Hematopoietic multipotent progenitor cell treated with erythropoietin and hydrocortisone succinate and interleukin-3 and kit ligand, for 4 days (in vitro differentiated cells): ENCODE measurements at regions not wholly inside any gene's neighbourhood (a gene's known extent, or its start where the extent isn't known, plus 50 kb on each side); places are given as distances from the start of the nearest gene placed in this dataset.

ENCODE experiments used
- DNase-seq: peaks from one replicate; pipeline ENCODE4 v3.0.0-alpha.2; 2015

DNA sequence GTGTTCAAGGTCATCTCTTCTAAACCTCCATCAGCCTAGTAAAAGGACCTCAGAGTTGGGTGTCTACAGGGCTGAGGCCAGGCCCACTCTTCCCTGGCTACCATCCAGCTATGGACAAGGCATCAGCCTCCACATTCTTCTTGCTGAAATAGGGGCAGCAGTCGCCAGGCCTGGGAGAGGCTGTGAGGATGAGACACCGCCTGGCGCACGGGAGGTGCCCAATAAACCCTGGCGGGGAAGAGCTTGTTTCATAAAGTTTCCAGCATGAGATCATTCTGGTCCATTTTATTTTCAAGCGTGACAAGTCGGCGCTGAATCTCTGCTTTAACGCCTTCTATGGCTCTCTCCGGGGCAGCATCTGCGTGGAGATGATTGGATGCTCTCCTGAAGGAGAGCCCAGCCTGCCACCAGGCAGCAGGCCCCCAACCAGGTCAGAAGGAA, 153.4 kb downstream of the OLFM1 start:
- DNase-seq, result no peak

DNA sequence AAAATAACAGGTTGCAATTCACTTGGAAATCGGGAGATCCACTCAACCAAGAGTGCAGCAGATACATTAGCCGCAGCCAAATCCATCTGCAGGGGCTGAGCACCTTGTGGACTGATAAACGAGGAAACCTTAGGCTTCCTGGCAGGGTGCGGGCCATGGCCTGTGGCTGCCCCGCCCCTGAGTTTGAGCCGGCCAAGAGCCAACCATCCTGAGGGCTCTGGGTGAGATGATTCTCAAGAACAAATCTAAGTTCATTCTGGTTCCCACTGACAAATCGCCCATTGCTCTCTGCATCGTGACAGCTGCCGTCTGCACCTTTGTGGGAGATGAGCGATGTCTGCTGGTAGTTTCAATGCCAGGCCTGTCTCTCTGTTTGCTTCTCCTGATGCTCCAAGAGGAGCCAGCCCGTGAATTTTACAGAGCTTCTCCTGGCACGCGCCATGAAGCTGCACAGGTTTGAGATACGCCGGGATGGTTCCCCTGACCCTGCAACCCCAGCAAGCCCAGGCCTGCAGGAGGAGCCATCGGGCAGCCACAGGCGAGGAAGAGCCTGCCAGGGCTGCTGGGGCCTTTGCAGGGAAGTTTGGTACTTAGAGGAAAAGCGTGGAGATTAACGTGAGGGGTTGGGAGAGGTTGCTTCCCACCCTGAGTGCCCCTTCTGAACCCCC, 154.0 kb downstream of the OLFM1 start:
- peak; percentile 9 for DNase-seq

- DNase-seq, result no peak
These were observed 154.6 kb downstream of the OLFM1 start for GRCh38 chr9:135242049-135242396.

DNA sequence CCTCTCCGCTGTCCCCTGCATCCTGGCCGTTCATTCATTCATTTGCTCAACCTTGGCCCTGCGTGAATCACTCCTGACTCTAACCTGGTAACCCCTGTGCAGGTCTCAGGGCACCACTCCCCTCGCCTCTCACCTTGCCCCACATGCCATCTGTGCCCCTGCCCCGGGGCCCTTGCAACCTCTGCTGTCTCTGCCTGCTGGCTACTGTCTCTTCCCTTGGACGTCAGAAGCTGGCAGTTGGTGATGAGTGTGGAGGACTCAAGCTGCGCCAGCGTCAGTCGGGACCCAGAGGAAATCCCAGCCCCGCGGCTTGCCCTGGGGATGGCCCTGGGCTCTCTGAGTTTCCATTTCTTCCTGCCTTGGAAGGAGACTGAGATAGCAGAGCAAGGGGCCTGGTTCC, 154.9 kb downstream of the OLFM1 start:
- DNase-seq, result no peak

DNA sequence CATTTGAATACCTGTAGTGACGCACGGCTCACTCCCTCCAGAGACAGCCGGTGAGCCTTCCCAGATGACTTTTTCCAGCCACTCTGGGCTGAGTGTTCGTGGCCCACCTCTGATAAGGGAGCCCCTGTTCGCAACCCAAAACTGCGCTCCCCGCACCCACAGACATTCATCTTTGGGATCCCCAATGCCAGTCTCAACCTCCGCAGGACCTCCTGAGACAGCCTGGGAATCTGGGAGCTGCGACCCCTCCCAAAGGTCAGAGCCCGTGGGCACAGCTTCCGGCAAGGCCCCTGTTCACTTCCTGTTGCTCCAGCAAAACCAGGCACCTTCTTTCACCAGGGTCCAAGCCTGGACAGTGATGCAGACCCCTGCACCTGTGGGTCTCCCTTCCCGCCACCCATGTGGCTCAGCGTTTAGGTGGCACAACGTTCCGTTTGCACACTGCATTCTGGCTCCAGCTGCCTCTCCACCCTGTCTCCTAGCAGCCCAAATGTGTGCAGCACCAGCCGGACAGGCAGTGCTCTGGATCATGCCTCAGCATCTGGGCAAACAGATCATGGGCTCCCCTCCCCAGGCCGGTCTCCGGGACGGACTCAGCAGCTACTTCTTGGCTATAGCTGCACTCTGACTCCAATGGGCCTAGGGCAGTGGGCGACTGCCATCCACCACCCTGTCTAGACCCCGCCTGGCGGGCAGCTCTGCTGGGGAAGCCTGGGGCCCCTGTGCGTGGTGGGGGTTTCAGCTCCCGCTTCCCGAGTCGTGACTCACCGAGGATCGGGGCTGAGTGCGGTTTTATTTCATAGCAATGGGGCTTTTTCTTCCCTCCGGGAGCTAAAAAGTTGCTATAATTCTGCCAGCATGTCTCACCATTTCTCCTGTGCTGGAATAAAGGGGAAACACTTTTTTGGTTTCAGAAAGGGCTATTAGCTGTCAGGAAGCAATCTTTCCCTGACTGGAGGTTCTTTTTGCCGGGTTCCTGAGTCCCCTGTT, 156.0 kb downstream of the OLFM1 start:
- DNase-seq, result no peak

- DNase-seq, result no peak
These were observed 157.1 kb downstream of the OLFM1 start for GRCh38 chr9:135244271-135245221.

GRCh38 chr9:135245482-135246247, 158.2 kb downstream of the OLFM1 start:
- no peak for DNase-seq

DNA sequence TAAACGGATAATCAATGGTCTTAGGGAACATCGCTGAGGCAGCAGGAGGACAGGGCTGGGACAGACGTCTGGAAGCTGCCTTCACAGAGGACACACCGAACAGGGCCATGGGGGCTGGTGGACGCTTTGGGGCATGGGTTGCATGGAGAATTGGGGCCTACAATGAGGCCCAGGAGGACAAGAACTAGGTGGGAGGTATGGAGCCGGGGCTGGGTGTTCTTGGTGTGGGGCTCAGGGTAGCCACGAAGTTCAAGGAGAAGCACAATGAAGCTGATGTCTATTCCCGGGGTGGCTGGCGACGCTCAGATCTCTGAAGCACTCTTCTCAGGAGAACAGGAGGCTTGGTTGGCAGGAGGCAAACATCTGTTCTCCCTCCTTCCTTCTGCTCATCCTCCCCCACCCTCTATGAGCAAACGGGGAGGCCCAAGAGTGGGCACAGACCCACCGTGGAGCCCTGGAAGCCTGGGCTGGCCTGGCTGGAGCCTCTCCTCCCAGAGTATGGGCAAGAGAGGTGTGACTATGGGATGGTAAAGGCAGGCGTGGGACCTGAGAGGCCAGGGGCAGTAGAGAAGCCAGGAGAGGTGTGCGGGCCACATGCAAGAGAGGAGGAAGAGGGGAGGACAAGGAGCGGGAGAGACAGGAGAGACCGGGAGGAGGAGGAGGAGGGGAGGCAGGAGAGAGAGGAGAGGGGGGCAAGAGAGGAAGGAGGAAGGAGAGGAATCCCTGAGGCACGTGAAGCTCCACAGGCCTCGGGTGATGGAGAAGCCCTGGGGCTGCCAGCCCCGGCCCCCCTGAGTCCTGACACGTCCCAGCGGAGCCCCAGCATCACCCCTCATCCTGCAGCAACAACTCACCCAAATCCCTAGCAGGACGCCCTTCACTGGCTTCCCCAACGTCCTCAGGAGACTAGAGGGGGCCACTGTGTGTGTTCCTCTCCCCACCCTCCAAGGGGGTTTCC, 159.1 kb downstream of the OLFM1 start:
- no peak for DNase-seq

- DNase-seq, result no peak
These were observed 159.9 kb downstream of the OLFM1 start for GRCh38 chr9:135247227-135247930.

- no peak for DNase-seq
These were observed 160.6 kb downstream of the OLFM1 start for GRCh38 chr9:135248111-135248510.

- no peak for DNase-seq
These were observed 161.3 kb downstream of the OLFM1 start for GRCh38 chr9:135248721-135249120.

DNA sequence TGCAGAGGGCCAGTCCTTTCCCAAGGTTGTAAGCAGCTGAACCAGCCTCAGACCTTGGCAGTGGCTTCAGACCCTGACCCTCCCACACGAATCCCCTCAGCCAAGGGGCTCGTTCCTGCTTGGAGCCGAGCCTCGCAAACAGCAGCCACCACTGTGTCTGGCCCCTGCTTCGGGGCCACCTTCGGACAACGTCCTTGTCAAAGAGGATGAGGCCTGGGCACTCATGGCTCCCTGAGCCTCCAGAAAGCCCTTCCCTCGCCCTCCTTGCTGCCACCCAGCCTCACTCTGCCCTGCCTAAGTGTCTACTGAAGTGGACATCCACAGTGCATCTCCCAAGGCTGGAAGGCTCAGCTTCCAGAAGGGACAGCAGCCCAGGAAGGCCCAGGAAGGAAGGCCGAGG, 161.7 kb downstream of the OLFM1 start:
- no peak for DNase-seq

DNA sequence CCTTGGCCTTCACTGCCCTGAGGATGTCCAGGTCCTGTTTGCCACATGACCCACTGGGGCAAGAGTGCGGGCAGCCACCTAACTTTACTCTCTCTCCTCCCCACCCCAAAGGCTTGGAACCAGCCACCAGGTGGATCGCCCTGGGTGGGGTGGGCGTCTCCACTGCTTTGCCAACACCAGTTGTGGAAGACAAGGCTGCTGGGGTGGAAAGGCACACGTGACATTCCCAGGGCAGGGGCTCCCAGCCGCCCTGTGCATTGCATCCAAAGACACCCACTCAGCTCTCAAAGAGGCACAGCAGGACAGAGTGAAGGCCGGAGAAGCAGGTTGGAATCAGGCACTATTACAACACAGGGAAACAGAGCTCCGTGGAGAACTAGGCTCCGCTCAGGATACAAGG, 162.2 kb downstream of the OLFM1 start:
- no peak for DNase-seq

DNA sequence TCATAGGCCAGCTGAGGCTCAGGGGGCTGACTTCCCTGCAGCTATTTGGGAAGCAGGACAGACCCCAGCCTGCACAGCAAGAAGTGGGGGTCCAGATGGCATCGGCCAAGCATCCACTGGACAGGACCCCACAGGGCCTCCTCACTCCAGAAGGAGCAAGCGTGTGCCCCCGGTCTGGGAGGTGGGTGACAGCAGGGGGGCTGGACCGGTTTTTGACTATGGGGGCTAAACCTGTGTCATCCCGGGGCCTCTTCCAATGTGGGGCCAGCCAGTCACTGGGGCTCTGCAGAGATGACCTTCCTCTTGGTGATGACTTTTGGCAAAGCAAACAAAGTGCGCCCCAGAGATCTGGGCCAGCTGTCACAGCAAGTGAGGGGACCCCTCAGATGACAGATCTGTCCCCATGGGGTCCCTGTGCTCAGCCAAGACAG, 163.9 kb downstream of the OLFM1 start:
- DNase-seq, result no peak

- DNase-seq, result no peak
These were observed 164.7 kb downstream of the OLFM1 start for GRCh38 chr9:135251996-135252760.

- no peak for DNase-seq
These were observed 165.5 kb downstream of the OLFM1 start for GRCh38 chr9:135252980-135253304.

DNA sequence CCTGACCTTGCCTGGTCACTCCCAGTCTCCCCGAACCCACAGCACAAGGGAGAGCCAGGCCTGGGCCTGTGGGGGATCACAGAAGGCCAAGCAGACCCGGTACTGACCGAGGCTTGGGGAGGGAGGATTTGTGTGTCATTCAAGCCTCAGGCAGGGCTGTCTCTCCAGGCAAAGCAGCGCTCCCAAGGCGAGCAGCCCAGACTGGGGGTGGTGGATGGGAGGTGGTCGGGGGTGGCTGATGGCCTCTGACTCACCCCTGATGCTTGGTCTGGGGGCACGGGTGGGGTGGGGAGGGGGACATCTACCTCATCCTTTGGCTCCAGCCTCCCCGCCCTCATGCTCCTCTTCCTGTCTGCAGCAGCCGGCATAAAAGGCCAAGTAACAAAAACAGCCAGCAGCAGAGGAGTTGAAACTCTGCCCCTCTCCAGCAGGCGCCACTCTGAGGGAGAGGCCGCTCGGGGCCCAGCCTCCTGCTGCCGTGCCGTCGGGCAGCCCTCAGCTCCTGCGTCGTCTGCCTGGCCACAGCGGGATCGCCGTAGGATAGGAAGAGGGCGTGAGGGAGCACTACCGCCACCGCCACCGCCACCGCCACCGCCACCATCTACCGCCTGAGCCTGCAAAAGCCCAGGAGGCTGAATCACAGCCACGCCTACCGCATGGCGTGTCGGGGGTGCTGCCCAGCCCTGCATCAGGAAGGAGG, 166.0 kb downstream of the OLFM1 start:
- peak; percentile 9 for DNase-seq

DNA sequence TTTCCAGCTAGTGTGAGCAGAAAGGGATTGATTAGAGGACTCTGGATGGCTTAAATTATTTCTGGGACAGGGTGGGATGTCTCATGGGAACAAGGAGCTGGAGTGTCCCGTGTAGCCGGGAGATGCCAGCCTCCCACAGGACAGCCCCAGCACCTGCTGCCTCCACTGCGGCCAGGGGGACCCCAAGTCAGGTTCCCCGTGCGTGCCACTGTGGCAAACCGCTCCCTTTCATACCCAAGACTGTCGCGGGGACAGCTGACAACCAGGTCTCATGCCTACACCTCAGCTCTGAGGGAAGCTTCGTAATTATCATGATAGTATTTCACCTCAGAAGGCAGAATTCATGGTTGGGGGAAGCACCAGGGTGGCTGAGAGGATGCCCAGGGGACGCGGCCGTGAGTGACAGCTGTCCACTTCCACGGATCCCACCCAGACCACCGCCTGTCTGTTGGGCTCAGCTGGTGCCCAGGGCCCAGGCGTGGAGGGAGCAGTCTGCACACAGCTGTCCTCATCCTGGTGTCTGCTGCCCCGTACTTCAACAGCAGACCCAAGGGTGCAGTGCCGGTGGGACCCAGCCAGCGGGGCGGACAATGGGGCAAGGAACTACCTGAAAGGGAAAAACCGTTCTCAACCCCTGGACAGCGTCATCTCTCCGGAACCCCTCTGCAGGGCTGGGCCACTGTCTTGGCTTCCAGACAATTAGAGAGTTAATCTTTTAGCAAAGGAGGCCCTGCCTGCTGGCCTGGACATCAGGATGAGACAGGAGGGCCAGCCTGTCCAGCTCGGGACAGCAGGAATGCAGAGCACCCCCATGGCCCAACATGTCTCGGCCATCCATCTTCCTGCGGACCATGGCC, 166.9 kb downstream of the OLFM1 start:
- no peak for DNase-seq
